ENCODE measurements at regions not wholly inside any gene's neighbourhood (a gene's known extent, or its start where the extent isn't known, plus 50 kb on each side); places are given as distances from the start of the nearest gene placed in this dataset.

DNA sequence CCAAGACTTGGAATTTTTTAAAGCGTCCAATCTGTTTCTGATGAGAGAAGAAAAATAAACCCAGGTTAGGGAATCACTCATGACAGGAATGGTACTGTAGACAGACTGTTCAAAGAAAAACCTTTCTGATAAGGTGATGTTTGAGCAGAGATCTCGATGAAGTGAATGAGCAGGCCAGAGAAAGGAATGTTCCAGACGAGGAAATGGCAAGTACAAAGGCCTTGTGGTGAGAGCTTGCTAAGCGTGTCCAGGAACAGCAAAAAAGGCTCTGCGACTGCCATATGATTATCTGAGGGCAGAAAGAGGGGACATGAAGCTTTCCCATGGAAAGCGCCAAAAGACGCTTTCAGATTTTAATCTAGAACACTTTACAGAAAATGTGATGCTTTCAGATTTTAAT is 458.4 kb upstream of the SOX5 start:
- H2AFZ ChIP-seq (replicated peaks; ENCODE audit: low read length, poor library complexity): no peak overlapping the region
- no peak overlapping the region for H3K27ac ChIP-seq (ENCODE audit: insufficient read depth, low read length)
- no peaks in the 10 kb centered on the region for H4K20me1 ChIP-seq (ENCODE audit: insufficient read depth, low read length)
- no peak overlapping the region for H2AK9ac ChIP-seq (replicated peaks; ENCODE audit: low read depth, low read length, poor library complexity)
- no peak overlapping the region for H3K4me2 ChIP-seq (ENCODE audit: low read depth, low read length)
- DNase-seq (no peak), ATAC-seq (ENCODE audit: low read depth) (no peak)
- BruUV-seq (replicated peaks): no TSS peak
- no peak overlapping the region for H4K91ac ChIP-seq (ENCODE audit: insufficient read depth, low read depth, low read length)
- dilution Hi-C loops (cut with HindIII; ENCODE audit: low sequenced_read_pairs, unreplicated experiment) (no loop called here), in situ Hi-C loops (cut with MboI; ENCODE audit: low sequenced_read_pairs) (no loop called here), intact Hi-C loops (cut with micrococcal nuclease) (no loop called here)
- H3K9me1 ChIP-seq (ENCODE audit: insufficient read depth, low read length): peaks cover 3% of the 10 kb centered on the region; the same call in 1 of the 2 replicates
- no peak overlapping the region for H3K4ac ChIP-seq (ENCODE audit: low read depth, low read length)
- peaks cover 4% of the 10 kb centered on the region; the same call in 1 of the 2 replicates for H3K4me1 ChIP-seq (ENCODE audit: control insufficient read depth, insufficient read depth, low read length)
- POLR2A ChIA-PET (ENCODE audit: unreplicated experiment): no interaction called here
- 74% methylated on average over 2 of the region's 7 CpGs; no CpG with 5 or more reads in 1 of the 2 experiments for WGBS, 2 experiments (ENCODE audit: extremely low coverage in 2 of 2, insufficient read length in 1 of 2)
- H2AK5ac ChIP-seq (ENCODE audit: low read depth, low read length): no peak overlapping the region
- H2BK120ac ChIP-seq (ENCODE audit: low read depth, low read length): no peak overlapping the region
- no peak overlapping the region for H2BK20ac ChIP-seq (ENCODE audit: low read depth, low read length)
- no peak overlapping the region for H3K18ac ChIP-seq (ENCODE audit: low read depth, low read length)
- no peak overlapping the region for H2BK5ac ChIP-seq (ENCODE audit: low read depth, low read length, poor library complexity, severe bottlenecking)
- H3K9ac ChIP-seq (ENCODE audit: low read depth, low read length): no peak overlapping the region
- 0 out of 2 replicates have a peak, but pooled peaks cover 1% of the 10 kb centered on the region for H3K36me3 ChIP-seq (ENCODE audit: control insufficient read depth, insufficient read depth, low read length)
- no peak overlapping the region for H3K4me3 ChIP-seq (ENCODE audit: insufficient read depth, low read depth, low read length)
- H4K8ac ChIP-seq (ENCODE audit: low read depth in 2 of 2, low read length in 2 of 2): no peak overlapping the region
- H4K5ac ChIP-seq (ENCODE audit: low read depth, low read length): no peak overlapping the region
- no peaks in the 10 kb centered on the region for H3K27me3 ChIP-seq (ENCODE audit: control insufficient read depth, insufficient read depth, low read length)
- H2BK15ac ChIP-seq (ENCODE audit: low read depth, low read length): no peak overlapping the region
- H3K79me1 ChIP-seq (ENCODE audit: low read depth in 1 of 2, low read length in 2 of 2): peaks cover 0 to 4% of the 10 kb centered on the region in 2 experiments; a peak in 1 of 4 replicates
- CTCF ChIA-PET: no interaction called here
- H3K23ac ChIP-seq (ENCODE audit: low read depth, low read length): no peak overlapping the region
- TF ChIP-seq RCOR1 (IDR thresholded peaks at IDR 0.05; ENCODE audit: insufficient replicate concordance, low read length) (no peak), CEBPB (IDR thresholded peaks at IDR 0.05; ENCODE audit: low read depth, low read length) (no peak), FOS (IDR thresholded peaks at IDR 0.05; ENCODE audit: low read depth, low read length) (no peak), NFE2L2 (IDR thresholded peaks at IDR 0.05; ENCODE audit: low read depth, low read length) (no peak), MAFK (IDR thresholded peaks at IDR 0.05; ENCODE audit: low read depth, low read length) (no peak), POLR2A (IDR thresholded peaks at IDR 0.05; ENCODE audit: low read depth, low read length) (no peak), BHLHE40 (IDR thresholded peaks at IDR 0.05; ENCODE audit: low read depth, low read length) (no peak), SMC3 (IDR thresholded peaks at IDR 0.05; ENCODE audit: low read depth, low read length) (no peak), MXI1 (IDR thresholded peaks at IDR 0.05; ENCODE audit: borderline replicate concordance, low read depth, low read length) (no peak)
- TF ChIP-seq, protein P1, sequence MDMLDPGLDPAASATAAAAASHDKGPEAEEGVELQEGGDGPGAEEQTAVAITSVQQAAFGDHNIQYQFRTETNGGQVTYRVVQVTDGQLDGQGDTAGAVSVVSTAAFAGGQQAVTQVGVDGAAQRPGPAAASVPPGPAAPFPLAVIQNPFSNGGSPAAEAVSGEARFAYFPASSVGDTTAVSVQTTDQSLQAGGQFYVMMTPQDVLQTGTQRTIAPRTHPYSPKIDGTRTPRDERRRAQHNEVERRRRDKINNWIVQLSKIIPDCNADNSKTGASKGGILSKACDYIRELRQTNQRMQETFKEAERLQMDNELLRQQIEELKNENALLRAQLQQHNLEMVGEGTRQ (IDR thresholded peaks at IDR 0.05; ENCODE audit: low read depth, low read length): no peak
- no peaks in the 10 kb centered on the region for H3K9me3 ChIP-seq (ENCODE audit: control insufficient read depth, insufficient read depth, low read length)
- no peak overlapping the region for H3K56ac ChIP-seq (ENCODE audit: extremely low read depth, insufficient read depth, low read length)
- no peak overlapping the region for H3K14ac ChIP-seq (replicated peaks; ENCODE audit: low read depth, low read length)

All from IMR-90 (cell line).